SK-N-SH (cell line): ENCODE measurements at regions not wholly inside any gene's neighbourhood (a gene's known extent, or its start where the extent isn't known, plus 50 kb on each side); places are given as distances from the start of the nearest gene placed in this dataset.

Experiments
- CTCF ChIA-PET: fragments of 300-600, 350-600 bp; formaldehyde crosslinking; extraction: SDS; loops from one replicate; lab custom pipeline; 2021; lab: Yijun Ruan, JAX
- POLR2A ChIA-PET: fragments of 350-600 bp; sonication (Branson Sonifier 250); formaldehyde crosslinking; extraction: SDS; loops from one replicate; lab custom pipeline; 2020; ENCODE audit warnings: antibody characterized with exemption, inconsistent platforms; lab: Yijun Ruan, JAX
- DNase-seq: peaks from one replicate; pipeline ENCODE4 v3.0.0; 2012
- H2AFZ ChIP-seq: fragments of 200-600 bp; sonication (generic); 2 replicates; pipeline ENCODE4 v1.8.1; 2016; ENCODE audit warnings: antibody characterized with exemption, mild to moderate bottlenecking, low read depth
- H3F3A ChIP-seq: fragments of 200-600 bp; sonication (generic); replicated peaks from 2 replicates; pipeline ENCODE3; 2016; ENCODE audit warnings: antibody characterized with exemption, mild to moderate bottlenecking; ENCODE audit not compliant: insufficient read depth
- H3K27ac ChIP-seq, 2 experiments: fragments of 200-500 bp in 1 of 2; fragments of 200-600 bp in 1 of 2; sonication (Bioruptor generic) in 1 of 2; sonication (generic), shearing (Covaris generic) in 1 of 2; 2 replicates each; pipeline versions ENCODE4 v1.5.1 to v1.6.1; 2014 to 2016; ENCODE audit warnings: low read depth in 2 of 2, inconsistent platforms in 1 of 2, low read length in 1 of 2, mild to moderate bottlenecking in 1 of 2, mixed read lengths in 1 of 2
- H3K27me3 ChIP-seq: fragments of 200-600 bp; sonication (generic), shearing (Covaris generic); 2 replicates; pipeline ENCODE4 v1.6.1; 2016; ENCODE audit warnings: mixed run types; ENCODE audit not compliant: insufficient read depth
- H3K36me3 ChIP-seq, 2 experiments: fragments of 200-500 bp in 1 of 2; fragments of 200-600 bp in 1 of 2; sonication (Bioruptor generic) in 1 of 2; sonication (generic) in 1 of 2; replicated peaks in 1 of 2; 2 replicates each; pipeline versions ENCODE3 to v1.5.1; 2014 to 2016; ENCODE audit warnings: low read length in 1 of 2, mild to moderate bottlenecking in 1 of 2; ENCODE audit not compliant: insufficient read depth in 2 of 2, control insufficient read depth in 1 of 2
- H3K4me1 ChIP-seq, 2 experiments: fragments of 200-500 bp in 1 of 2; fragments of 200-600 bp in 1 of 2; sonication (Bioruptor generic) in 1 of 2; sonication (generic), shearing (Covaris generic) in 1 of 2; 2 replicates each; pipeline versions ENCODE4 v1.5.1 to v1.6.1; 2014 to 2016; ENCODE audit warnings: low read depth in 1 of 2, low read length in 1 of 2, mixed run types in 1 of 2; ENCODE audit not compliant: insufficient read depth in 2 of 2, control insufficient read depth in 1 of 2
- H3K4me2 ChIP-seq: fragments of 200-600 bp; sonication (generic), shearing (Covaris generic); 2 replicates; pipeline ENCODE4 v1.6.1; 2017; ENCODE audit warnings: mixed run types
- H3K4me3 ChIP-seq, 2 experiments: fragments of 200-500 bp in 1 of 2; fragments of 200-600 bp in 1 of 2; sonication (Bioruptor generic) in 1 of 2; sonication (generic), shearing (Covaris generic) in 1 of 2; 2 replicates each; pipeline versions ENCODE4 v1.5.1 to v1.8.1; 2014 to 2016; ENCODE audit warnings: low read depth in 2 of 2, inconsistent platforms in 1 of 2, low read length in 1 of 2, mild to moderate bottlenecking in 1 of 2, mixed read lengths in 1 of 2, moderate library complexity in 1 of 2
- H3K79me2 ChIP-seq: fragments of 200-600 bp; sonication (generic); 2 replicates; pipeline ENCODE4 v1.8.1; 2017; ENCODE audit warnings: mild to moderate bottlenecking; ENCODE audit not compliant: insufficient read depth
- H3K9ac ChIP-seq: fragments of 200-600 bp; sonication (generic); 2 replicates; pipeline ENCODE4 v1.6.1; 2017; ENCODE audit warnings: mixed run types
- H3K9me2 ChIP-seq: fragments of 200-600 bp; sonication (generic); 2 replicates; pipeline ENCODE4 v1.6.1; 2017; ENCODE audit warnings: mixed run types
- H3K9me3 ChIP-seq: fragments of 200-600 bp; sonication (generic); 2 replicates; pipeline ENCODE4 v1.6.1; 2017; ENCODE audit warnings: mixed run types, mild to moderate bottlenecking, moderate library complexity
- H4K20me1 ChIP-seq: fragments of 200-600 bp; sonication (generic); 2 replicates; pipeline ENCODE4 v1.6.1; 2017; ENCODE audit warnings: mild to moderate bottlenecking, mixed run types; ENCODE audit not compliant: insufficient read depth
- CHD2 ChIP-seq: fragments of 150-350 bp; IDR thresholded peaks from 2 replicates; pipeline ENCODE4 v1.6.1; 2018; ENCODE audit warnings: low read length; ENCODE audit not compliant: partially characterized antibody
- ELF1 ChIP-seq: IDR thresholded peaks from 2 replicates; pipeline ENCODE4 v1.4.0; 2012
- EP300 ChIP-seq, 2 experiments: IDR thresholded peaks; 2 replicates each; pipeline versions ENCODE4 v1.4.0 to v1.6.1; 2012; ENCODE audit warnings: borderline replicate concordance in 1 of 2, low read depth in 1 of 2, low read length in 1 of 2
- EZH2phosphoT487 ChIP-seq: fragments of 200-600 bp; sonication (generic); IDR thresholded peaks from 2 replicates; pipeline ENCODE4 v1.6.1; 2017; ENCODE audit warnings: low read depth, mixed run types, mild to moderate bottlenecking, antibody characterized with exemption, moderate library complexity, borderline replicate concordance
- FOSL2 ChIP-seq: IDR thresholded peaks from 2 replicates; pipeline ENCODE4 v1.4.0; 2012; ENCODE audit warnings: low read depth, mild to moderate bottlenecking, moderate library complexity, borderline replicate concordance
- FOXJ3 ChIP-seq: sonication (generic); formaldehyde crosslinking; IDR thresholded peaks from 2 replicates; pipeline ENCODE4 v1.5.1; 2020; ENCODE audit warnings: mild to moderate bottlenecking, missing genetic modification reagents
- FOXM1 ChIP-seq: IDR thresholded peaks from 2 replicates; pipeline ENCODE4 v1.4.0; 2012; ENCODE audit warnings: low read depth, mild to moderate bottlenecking
- GABPA ChIP-seq: IDR thresholded peaks from 2 replicates; pipeline ENCODE4 v1.4.0; 2012; ENCODE audit warnings: low read depth, mild to moderate bottlenecking
- GATA2 ChIP-seq: sonication (generic); formaldehyde crosslinking; IDR thresholded peaks from 2 replicates; pipeline ENCODE4 v1.5.0; 2020; ENCODE audit warnings: mild to moderate bottlenecking, missing genetic modification reagents
- IRF3 ChIP-seq: fragments of 150-350 bp; IDR thresholded peaks from 2 replicates; pipeline ENCODE4 v1.6.1; 2016; ENCODE audit warnings: mild to moderate bottlenecking, low read depth, low read length
- JUND ChIP-seq: IDR thresholded peaks from 2 replicates; pipeline ENCODE4 v1.4.0; 2012
- MAX ChIP-seq: IDR thresholded peaks from 2 replicates; pipeline ENCODE4 v1.4.0; 2012; ENCODE audit warnings: low read depth
- MXI1 ChIP-seq: IDR thresholded peaks from 2 replicates; pipeline ENCODE4 v1.6.1; 2012; ENCODE audit warnings: mild to moderate bottlenecking, low read depth, low read length, improper control_type of control experiment
- NFIC ChIP-seq: IDR thresholded peaks from 2 replicates; pipeline ENCODE4 v1.4.0; 2012; ENCODE audit warnings: borderline replicate concordance
- POLR2AphosphoS5 ChIP-seq: IDR thresholded peaks from 2 replicates; pipeline ENCODE4 v1.6.1; 2012; ENCODE audit warnings: low read depth, low read length
- REST ChIP-seq: IDR thresholded peaks from 2 replicates; pipeline ENCODE4 v1.6.1; 2012; ENCODE audit warnings: mild to moderate bottlenecking, low read depth, low read length, moderate library complexity
- RFX5 ChIP-seq: IDR thresholded peaks from 2 replicates; pipeline ENCODE4 v1.6.1; 2012; ENCODE audit warnings: mild to moderate bottlenecking, improper control_type of control experiment, low read length
- RXRA ChIP-seq: IDR thresholded peaks from 2 replicates; pipeline ENCODE4 v1.4.0; 2012; ENCODE audit warnings: low read depth, mild to moderate bottlenecking, borderline replicate concordance
- SIN3A ChIP-seq: IDR thresholded peaks from 2 replicates; pipeline ENCODE4 v1.6.1; 2012; ENCODE audit warnings: low read depth, mild to moderate bottlenecking, low read length, moderate library complexity, borderline replicate concordance
- SMC3 ChIP-seq: IDR thresholded peaks from 2 replicates; pipeline ENCODE4 v1.6.1; 2012; ENCODE audit warnings: low read depth, low read length, improper control_type of control experiment
- TCF12 ChIP-seq: IDR thresholded peaks from 2 replicates; pipeline ENCODE4 v1.4.0; 2012
- USF1 ChIP-seq: IDR thresholded peaks from 2 replicates; pipeline ENCODE4 v1.4.0; 2012; ENCODE audit warnings: low read depth, borderline replicate concordance
- USF2 ChIP-seq: fragments of 150-350 bp; IDR thresholded peaks from 2 replicates; pipeline ENCODE4 v1.6.1; 2017; ENCODE audit warnings: antibody characterized with exemption, low read length, low read depth, borderline replicate concordance
- YY1 ChIP-seq: IDR thresholded peaks from 2 replicates; pipeline ENCODE4 v1.4.0; 2012; ENCODE audit warnings: low read depth, mild to moderate bottlenecking
- ZBTB33 ChIP-seq: IDR thresholded peaks from 2 replicates; pipeline ENCODE4 v1.4.0; 2012; ENCODE audit warnings: low read depth, borderline replicate concordance
- WGBS: methylation state at CpG from one replicate; pipeline ENCODE4 v1.1.6; 2017; ENCODE audit warnings: low lambda C conversion rate; 5-methylcytosine and 5-hydroxymethylcytosine counted together

GRCh38 chr12:47014474-47014873, 64.9 kb upstream of the PCED1B start:
- H3K9ac ChIP-seq, result peak overlapping the region; percentile 45; the same call in 1 of the 2 replicates
- no peaks in the 10 kb centered on the region for H4K20me1 ChIP-seq
- no peaks in the 10 kb centered on the region for H3K9me2 ChIP-seq
- H2AFZ ChIP-seq, result peak overlapping the region; percentile 2; the same call in 1 of the 2 replicates
- H3K4me3 ChIP-seq, result peak overlapping the region in 1 of 2 experiments; percentile 20; a peak in 1 of 4 replicates
- H3K79me2 ChIP-seq, result no peaks in the 10 kb centered on the region
- CTCF ChIA-PET, result no interaction called here
- peak overlapping the region; percentile 38; the same call in 1 of the 2 replicates for H3K4me2 ChIP-seq
- no peaks in the 10 kb centered on the region for H3K27me3 ChIP-seq
- no peaks in the 10 kb centered on the region for H3K9me3 ChIP-seq
- WGBS, result 6% methylated on average over 2 of the region's 2 CpGs
- H3F3A ChIP-seq, result peaks cover 6% of the 10 kb centered on the region
- POLR2A ChIA-PET, result no interaction called here
- H3K27ac ChIP-seq, result peak overlapping the region; percentile 60 to 84; a peak in 3 of 4 replicates
- H3K4me1 ChIP-seq, result peaks cover 0 to 4% of the 10 kb centered on the region in 2 experiments; a peak in 1 of 4 replicates
- no peak for DNase-seq
- no peaks in the 10 kb centered on the region for H3K36me3 ChIP-seq
- TF ChIP-seq EP300 (IDR thresholded peaks at IDR 0.05; ENCODE audit: borderline replicate concordance in 1 of 2, low read depth in 1 of 2, low read length in 1 of 2), result peak in 1 of 2 experiments; percentile 78; a peak in 1 of 4 replicates
- no peak for TF ChIP-seq SMC3
- no peak for TF ChIP-seq FOXJ3 (CRISPR knock-in tag)
- TF ChIP-seq MXI1, result no peak
- TF ChIP-seq RXRA, result peak; percentile 47; the same call in 1 of the 2 replicates
- TF ChIP-seq REST, result 0 out of 2 replicates have a peak, but pooled peaks have one; percentile 49
- no peak for TF ChIP-seq USF1
- TF ChIP-seq GABPA, result 0 out of 2 replicates have a peak, but pooled peaks have one; percentile 8
- TF ChIP-seq IRF3, result no peak
- peak; percentile 67; the same call in 1 of the 2 replicates for TF ChIP-seq POLR2AphosphoS5
- peak; percentile 83 for TF ChIP-seq JUND
- TF ChIP-seq GATA2, result no peak
- no peak for TF ChIP-seq EZH2phosphoT487
- TF ChIP-seq TCF12, result peak; percentile 76
- no peak for TF ChIP-seq RFX5
- peak; percentile 59; the same call in 1 of the 2 replicates for TF ChIP-seq NFIC
- TF ChIP-seq FOXM1, result peak; percentile 52; the same call in 1 of the 2 replicates
- peak; percentile 39; the same call in 1 of the 2 replicates for TF ChIP-seq SIN3A
- no peak for TF ChIP-seq ELF1
- no peak for TF ChIP-seq USF2
- peak; percentile 78; the same call in 1 of the 2 replicates for TF ChIP-seq FOSL2
- peak; percentile 53; the same call in 1 of the 2 replicates for TF ChIP-seq ZBTB33
- TF ChIP-seq CHD2, result no peak
- peak; percentile 78 for TF ChIP-seq MAX
- no peak; the same call in 1 of the 2 replicates for TF ChIP-seq YY1
